GM19023 (cell line): ENCODE measurements at regions not wholly inside any gene's neighbourhood (a gene's known extent, or its start where the extent isn't known, plus 50 kb on each side); places are given as distances from the start of the nearest gene placed in this dataset.

Source experiments
- ATAC-seq: cut with Tn5 transposase; IDR thresholded peaks from one replicate; pipeline ENCODE4 v1.9.1; 2021; ENCODE audit warnings: mild to moderate bottlenecking, moderate library complexity; ENCODE audit not compliant: unreplicated experiment

DNA sequence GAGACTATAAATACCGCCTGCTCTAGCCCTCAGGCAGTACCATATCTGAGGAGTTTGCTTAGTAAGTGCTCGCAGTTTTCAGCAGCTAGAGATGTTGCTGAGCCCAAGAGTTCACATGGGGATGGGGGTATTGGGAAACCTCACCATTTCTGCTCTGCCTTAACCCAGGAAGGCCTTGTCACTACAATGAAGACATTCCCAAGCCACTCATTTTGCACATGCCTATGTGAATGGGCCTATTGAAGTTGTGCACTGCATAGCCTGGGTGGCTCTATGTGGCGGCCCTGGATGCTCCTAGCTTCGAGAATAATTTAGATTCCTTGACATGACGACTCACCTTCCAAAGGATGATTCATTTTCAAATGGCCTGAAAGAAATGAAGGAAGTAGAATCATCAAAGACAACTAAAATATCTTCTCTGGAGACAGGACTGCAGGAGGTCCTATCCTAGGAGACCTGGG, 163.4 kb downstream of the ADAMTS15 start:
- no peak for ATAC-seq

DNA sequence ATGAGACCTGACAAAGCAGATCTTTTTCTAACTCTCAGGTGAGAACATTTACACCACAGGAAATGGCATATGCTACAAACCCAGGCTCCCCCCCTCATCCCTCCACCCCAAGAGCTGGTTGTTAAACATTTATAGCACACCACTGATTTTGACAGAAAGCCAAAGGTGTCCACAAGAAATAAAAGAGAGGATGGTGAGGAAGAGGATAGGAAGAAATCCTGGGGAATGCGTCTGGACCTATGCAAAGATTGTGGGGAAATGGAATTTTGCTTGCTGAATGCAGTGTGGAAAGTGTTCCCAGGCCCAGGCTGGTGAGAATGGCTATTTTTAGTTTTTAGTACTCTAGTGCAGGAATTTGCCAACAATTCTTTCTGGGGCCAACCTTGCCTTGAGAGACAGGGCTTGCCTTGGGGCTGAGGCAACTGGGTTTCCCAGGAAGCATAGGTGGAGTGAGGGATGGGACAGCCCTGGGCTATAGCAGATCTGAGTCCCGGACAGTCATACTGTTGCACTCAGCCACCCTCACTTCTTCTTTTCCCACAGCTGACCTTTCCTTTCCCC, 163.9 kb downstream of the ADAMTS15 start:
- ATAC-seq = no peak

DNA sequence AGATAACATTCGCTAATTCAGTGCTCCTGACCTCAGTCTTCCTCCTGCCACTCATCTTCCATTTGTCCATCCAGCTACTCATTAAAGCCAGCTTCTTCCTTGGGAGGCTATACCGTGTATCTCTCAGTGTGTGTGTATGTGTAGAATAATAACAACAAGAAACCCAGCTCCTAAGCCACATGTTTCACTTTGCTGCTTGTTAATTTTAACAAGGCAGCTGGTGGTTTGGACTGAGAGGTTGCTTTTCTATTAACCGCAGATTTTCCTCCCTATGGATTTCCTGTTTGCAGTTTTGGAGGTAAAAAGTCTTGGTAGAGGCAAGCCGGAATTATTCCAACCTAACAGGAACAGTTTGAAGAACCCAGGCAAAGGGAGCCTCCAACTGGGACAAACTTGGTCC, 165.0 kb downstream of the ADAMTS15 start:
- ATAC-seq = no peak

- no peak for ATAC-seq
These were observed 166.1 kb downstream of the ADAMTS15 start for GRCh38 chr11:130614591-130614990.

- ATAC-seq = no peak
These were observed 167.1 kb downstream of the ADAMTS15 start for GRCh38 chr11:130615561-130615960.

DNA sequence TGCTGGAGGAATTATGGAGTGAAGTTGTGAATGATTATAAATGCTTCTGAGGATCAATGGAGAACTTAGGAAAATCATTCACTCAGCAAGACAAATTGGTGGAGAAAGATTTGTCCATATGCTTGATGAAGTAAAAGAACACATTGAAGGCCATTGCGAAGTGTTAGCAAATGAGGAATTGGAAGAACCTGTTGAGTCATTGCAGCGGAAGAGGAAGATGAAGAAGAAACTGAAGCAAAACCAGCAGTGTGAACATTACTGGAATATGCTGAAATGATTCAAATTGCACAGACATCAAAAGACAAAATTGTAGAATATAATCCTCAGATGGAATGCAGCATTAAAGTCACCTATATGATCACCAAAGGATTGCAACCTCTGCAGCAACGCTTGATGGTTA, 168.1 kb downstream of the ADAMTS15 start:
- ATAC-seq = no peak

DNA sequence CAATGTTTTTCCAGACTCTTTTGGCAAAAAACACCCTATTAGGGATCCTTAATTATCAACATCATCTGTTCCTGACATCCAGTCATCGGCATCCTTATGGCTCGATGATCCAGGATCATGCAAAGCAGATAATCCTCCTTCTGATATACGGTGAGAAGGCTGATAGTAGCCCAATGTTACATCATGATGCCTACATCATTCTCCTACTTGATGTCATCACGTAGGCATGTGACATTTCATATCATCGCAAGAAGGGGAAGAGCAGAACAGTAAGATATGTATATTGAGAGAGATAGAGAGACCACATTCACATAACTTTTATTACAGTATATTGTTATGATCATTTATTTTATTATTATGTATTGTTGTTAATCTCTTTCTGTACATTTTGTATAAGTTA, 168.6 kb downstream of the ADAMTS15 start:
- ATAC-seq = no peak

GRCh38 chr11:130620548-130620947, 172.1 kb downstream of the ADAMTS15 start:
- no peak for ATAC-seq

DNA sequence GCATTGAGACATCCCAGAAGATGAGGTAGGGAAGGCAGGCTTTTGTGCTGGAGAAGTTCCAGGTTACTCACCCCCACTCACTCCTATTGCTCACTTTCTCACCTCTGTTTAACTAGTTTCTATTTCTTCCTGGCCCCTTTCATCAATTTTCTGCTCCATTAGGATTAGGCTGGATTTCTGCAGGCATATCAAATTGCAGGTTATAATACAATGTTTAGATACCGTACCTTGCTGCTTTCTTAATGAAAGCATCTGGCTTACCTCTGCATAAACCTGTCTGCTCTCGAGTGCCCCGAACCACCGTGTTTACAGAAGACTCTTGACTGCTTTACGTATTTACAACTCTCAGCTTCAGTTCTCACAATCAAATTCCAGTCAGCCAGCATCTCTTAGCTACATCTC, 173.7 kb downstream of the ADAMTS15 start:
- no peak for ATAC-seq

DNA sequence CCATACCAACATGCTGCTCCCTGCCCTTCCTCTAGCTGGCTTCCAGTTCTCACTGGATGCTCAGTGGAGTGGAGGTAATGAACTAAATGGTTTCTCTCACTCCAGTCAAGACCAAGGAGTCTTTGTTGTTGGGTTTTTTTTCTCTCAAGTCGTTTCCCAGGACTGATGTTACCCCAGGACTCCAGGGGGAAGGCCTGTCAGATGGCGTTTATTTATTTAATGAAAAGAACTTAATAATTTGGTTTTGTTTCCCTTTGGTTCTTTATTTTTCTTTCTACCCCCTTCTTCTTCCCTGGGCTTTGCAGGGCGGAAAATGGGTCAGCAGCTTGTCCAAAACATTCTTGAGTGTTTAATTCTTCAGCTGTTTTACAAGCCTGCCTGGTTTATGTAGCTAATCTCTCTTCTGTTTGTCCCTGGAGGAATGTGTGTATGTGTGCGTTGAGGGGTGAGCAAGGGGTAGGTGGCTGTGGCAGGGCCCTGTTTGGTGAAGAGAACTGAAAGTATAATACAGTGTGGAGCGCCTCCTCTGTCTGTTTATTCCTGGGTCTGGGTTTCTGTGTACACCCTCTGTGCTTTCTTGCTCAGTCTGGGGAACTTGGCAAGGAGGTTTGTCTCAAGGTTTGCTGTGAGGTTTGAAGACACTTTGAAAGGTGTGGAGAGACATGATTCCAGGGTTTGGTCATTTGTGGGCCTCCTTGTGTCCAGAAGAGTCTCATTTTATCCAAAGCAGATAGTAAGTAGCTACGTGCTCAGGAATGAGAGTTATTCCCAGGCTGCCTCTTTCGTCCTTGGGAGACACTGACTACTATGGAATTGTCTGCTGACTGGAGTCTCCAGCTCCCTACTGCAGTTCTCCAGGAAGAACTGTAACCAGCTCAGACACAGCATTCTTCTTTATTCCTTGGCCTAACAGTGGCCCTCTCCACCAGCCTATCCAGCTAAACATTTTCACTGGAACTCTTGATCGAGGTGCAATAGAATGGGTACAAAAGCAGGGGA, 175.5 kb downstream of the ADAMTS15 start:
- ATAC-seq = no peak

DNA sequence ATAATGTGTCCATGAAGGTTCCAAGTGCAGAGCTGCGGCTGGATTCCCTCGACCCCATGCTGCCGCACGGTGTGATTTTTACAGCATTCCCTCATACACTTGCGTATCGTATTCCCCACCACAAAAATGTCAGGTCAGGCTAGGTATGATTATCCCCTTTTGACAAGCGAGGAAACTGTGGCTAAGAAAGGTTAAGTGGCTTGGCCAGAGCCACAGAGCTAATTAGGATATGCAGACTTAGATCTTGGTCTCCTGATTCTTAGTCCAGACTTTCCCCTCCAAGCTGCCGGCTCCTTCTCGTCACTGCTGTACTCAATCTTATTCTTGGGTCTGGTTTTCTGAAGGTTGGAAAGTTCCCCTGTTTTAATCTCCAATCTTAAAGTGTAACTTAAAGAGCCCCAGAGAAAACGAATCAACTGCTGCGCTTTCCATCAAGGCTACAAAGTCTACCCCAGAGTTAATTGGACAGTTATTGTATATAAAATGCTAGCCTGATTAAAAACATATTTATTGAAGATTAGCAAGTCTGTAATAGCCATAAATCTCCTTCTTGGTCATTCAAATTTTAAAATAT, 176.6 kb downstream of the ADAMTS15 start:
- no peak for ATAC-seq

DNA sequence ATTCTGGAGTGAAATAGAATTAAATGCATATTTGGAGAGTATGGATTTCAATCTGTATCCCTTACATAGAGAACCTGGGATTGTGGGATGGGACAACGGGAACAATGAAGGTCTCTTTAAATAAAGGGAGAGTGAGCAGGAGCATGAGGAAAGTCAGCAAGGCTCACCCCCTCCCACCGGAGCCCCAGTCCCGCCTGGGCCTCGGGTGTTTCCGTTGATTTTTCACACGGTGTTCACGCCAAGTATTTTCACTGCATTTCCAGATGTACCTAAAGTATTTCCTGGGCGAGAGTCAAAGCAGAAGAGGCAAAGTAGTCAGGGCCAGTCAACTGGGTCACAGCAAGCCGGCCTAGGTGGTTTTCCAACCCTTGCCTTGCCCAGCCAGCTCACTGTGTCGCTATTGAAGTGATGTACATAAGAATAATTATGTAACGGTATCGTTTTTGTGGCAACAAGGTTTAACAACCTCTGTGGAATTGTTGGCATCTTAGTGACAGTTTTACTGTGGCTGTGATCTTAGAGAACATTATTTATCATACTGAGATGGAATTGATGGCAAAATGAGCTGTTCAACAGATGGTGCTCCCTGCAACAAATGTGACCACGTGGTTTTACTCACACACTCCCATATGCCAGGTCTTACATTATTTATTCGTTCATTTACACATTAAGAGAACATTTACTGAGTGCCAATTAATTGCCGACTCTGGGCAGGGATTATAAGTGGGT, 177.3 kb downstream of the ADAMTS15 start:
- ATAC-seq = no peak

DNA sequence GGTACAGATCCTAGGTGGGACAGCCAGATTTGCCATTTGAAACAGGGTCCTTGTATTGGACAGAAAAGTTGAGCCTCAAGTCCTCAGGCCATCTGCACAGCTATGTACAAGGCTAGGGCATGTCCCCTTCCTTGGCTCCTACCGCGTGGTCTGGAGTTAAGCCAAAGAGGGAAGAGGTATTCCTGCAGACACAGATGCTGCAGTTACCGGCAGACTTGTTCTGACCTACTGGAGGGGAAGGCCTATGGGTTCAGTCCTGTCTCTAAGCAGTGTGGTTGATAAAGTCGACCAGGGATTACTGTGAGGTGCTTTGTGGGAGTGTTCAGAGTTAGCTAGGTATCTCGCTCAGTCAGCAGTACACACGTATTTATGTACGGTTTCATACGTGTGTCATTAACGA, 180.6 kb downstream of the ADAMTS15 start:
- ATAC-seq = no peak

DNA sequence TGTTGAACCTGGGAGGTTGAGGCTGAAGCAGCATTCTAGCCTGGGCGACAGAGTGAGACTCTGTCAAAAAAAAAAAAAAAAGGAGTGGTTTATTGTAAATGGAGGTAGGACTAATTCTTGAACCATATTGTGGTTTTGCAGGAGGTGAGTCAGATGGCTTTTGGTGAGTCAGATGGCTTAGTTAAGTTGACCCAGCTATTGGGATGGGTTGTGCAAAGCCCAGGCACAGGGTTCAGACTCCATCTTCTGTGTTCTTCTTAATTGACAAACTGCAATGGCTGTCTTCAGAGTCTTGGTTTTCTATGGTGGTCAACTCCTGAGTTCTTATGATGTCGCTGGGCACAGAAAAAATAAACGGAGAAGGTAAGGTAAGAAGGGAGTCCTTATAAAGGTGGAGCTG, 182.7 kb downstream of the ADAMTS15 start:
- no peak for ATAC-seq

GRCh38 chr11:130633466-130633865, 185.0 kb downstream of the ADAMTS15 start:
- ATAC-seq = peak; percentile 33

- ATAC-seq = no peak
These were observed 185.7 kb downstream of the ADAMTS15 start for GRCh38 chr11:130634186-130634585.

DNA sequence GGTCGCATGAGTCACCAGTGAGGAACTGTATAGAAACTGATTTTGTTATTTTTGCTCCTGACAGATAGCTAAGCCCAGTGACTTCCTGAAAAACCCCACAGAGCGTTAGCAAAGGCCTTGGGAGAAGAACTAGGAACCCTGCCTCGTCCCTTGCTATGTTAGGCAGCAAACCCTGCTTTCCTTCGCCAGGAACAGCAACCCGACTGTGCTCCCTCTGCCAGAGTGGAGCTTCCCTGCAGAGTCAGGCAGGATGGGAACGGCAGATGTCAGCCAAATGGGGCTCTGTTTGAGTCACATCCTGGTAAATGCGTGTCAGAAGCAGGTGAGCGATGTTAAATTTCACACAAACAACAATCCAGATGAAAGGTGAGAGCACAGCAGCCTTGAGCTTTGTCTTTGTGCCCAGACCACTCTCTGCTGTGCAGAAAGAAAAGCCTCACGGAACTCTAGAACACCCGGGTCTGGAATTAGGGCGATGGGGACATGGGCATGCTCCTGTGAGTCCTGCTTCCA, 186.6 kb downstream of the ADAMTS15 start:
- ATAC-seq = no peak

DNA sequence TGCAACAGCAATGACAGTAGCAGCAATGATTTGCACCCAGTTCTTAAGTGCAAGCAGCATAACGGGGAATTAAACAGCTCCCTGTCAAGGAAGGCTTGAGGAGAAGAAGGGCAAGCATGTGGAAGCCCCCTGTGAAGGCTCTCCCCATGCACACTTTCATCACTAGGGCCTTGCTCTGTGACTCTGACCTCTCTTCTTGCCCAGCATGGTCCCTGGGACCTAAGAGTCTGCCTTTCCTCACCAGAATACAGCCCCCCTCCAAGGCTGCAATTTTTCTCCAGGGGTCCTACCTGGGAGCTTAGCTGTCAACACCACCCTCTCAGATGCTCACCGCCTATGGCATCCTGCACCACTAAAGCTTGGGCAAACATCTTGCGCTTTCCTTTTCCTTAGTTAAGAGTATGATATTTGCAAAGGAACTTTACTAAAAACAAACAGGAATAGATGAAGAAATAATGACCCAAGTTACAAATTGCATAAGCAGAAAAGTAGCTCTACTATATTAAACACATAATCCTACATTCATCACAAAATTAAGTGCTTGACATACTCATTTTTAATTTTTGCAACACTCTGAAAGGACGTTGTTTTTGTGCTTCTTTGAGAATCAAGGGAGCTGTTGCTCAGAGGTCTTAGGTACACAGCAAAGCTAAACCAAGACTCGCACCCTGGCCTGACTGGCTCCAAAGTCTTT, 187.6 kb downstream of the ADAMTS15 start:
- no peak for ATAC-seq

GRCh38 chr11:130636722-130637464, 188.4 kb downstream of the ADAMTS15 start:
- peak; percentile 73 for ATAC-seq

GRCh38 chr11:130637566-130637965, 189.1 kb downstream of the ADAMTS15 start:
- ATAC-seq = no peak
